A673 (cell line): ENCODE measurements at regions not wholly inside any gene's neighbourhood (a gene's known extent, or its start where the extent isn't known, plus 50 kb on each side); places are given as distances from the start of the nearest gene placed in this dataset.
"Not testable (repeated sequence)": the region's sequence is repeated elsewhere in the genome, so short reads cannot be mapped to it uniquely, and the experiment has no call there.

Experiments
- EZH2 ChIP-seq: fragments of 200-600 bp; sonication (generic); IDR thresholded peaks from 2 replicates; pipeline ENCODE4 v1.6.1; 2017; ENCODE audit warnings: borderline replicate concordance, low read depth, mild to moderate bottlenecking, mixed read lengths, antibody characterized with exemption, low read length; ENCODE audit not compliant: poor library complexity, severe bottlenecking
- TF ChIP-seq, protein P1 (sequence below): fragments of 300-800, 200-600 bp; sonication (generic); conservative IDR thresholded peaks from 2 replicates; pipeline ENCODE4 v1.5.1; 2017; ENCODE audit warnings: low read depth, mild to moderate bottlenecking, antibody characterized with exemption, low read length, moderate library complexity, mixed read lengths

DNA sequence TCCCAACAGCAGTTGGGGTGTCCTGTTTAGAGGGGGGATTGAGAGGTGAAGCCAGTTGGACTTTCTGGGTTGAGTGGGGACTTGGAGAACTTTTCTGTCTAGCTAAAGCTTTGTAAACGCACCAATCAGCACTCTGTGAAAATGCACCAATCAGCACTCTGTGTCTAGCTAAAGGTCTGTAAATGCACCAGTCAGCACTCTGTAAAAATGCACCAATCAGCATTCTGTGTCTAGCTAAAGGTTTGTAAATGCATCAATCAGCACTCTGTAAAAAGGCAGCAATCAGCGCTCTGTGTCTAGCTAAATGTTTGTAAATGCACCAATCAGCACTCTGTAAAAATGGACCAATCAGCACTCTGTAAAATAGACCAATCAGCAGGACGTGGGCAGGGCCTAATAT lies 568.6 kb upstream of the PTBP2 start:
- TF ChIP-seq, protein P1, sequence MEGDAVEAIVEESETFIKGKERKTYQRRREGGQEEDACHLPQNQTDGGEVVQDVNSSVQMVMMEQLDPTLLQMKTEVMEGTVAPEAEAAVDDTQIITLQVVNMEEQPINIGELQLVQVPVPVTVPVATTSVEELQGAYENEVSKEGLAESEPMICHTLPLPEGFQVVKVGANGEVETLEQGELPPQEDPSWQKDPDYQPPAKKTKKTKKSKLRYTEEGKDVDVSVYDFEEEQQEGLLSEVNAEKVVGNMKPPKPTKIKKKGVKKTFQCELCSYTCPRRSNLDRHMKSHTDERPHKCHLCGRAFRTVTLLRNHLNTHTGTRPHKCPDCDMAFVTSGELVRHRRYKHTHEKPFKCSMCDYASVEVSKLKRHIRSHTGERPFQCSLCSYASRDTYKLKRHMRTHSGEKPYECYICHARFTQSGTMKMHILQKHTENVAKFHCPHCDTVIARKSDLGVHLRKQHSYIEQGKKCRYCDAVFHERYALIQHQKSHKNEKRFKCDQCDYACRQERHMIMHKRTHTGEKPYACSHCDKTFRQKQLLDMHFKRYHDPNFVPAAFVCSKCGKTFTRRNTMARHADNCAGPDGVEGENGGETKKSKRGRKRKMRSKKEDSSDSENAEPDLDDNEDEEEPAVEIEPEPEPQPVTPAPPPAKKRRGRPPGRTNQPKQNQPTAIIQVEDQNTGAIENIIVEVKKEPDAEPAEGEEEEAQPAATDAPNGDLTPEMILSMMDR: not testable (repeated sequence)
- not testable (repeated sequence) for TF ChIP-seq EZH2
